DOHH2 (cell line): ENCODE measurements at regions not wholly inside any gene's neighbourhood (a gene's known extent, or its start where the extent isn't known, plus 50 kb on each side); places are given as distances from the start of the nearest gene placed in this dataset.

Source experiments
- H3F3A ChIP-seq: fragments of 200-600 bp; sonication (generic), shearing (Covaris generic); 2 replicates; pipeline ENCODE4 v1.6.0; 2016; ENCODE audit warnings: antibody characterized with exemption, mild to moderate bottlenecking; ENCODE audit not compliant: control insufficient read depth, insufficient read depth
- H3K27ac ChIP-seq: fragments of 200-600 bp; sonication (generic); 2 replicates; pipeline ENCODE4 v1.5.1; 2014; ENCODE audit warnings: low read depth, mild to moderate bottlenecking, low read length, moderate library complexity
- H3K27me3 ChIP-seq: fragments of 200-600 bp; sonication (generic); 2 replicates; pipeline ENCODE4 v1.6.1; 2014; ENCODE audit warnings: mild to moderate bottlenecking, low read length, mixed read lengths; ENCODE audit not compliant: control insufficient read depth
- H3K36me3 ChIP-seq: fragments of 200-600 bp; sonication (generic); 2 replicates; pipeline ENCODE4 v1.6.1; 2014; ENCODE audit warnings: mild to moderate bottlenecking, low read length, moderate library complexity, mixed read lengths; ENCODE audit not compliant: control insufficient read depth
- H3K4me1 ChIP-seq: fragments of 200-600 bp; sonication (generic); 2 replicates; pipeline ENCODE4 v1.6.1; 2014; ENCODE audit warnings: mild to moderate bottlenecking, low read length, mixed read lengths; ENCODE audit not compliant: control insufficient read depth
- H3K4me2 ChIP-seq: fragments of 200-600 bp; sonication (generic); 2 replicates; pipeline ENCODE4 v1.6.0; 2014; ENCODE audit warnings: mild to moderate bottlenecking, low read length, moderate library complexity
- H3K4me3 ChIP-seq: fragments of 200-600 bp; sonication (generic); 2 replicates; pipeline ENCODE4 v1.5.1; 2014; ENCODE audit warnings: mild to moderate bottlenecking, low read length, mixed read lengths
- H3K79me2 ChIP-seq: fragments of 200-600 bp; sonication (generic); 2 replicates; pipeline ENCODE4 v1.6.1; 2014; ENCODE audit warnings: mild to moderate bottlenecking, low read length, mixed read lengths; ENCODE audit not compliant: control insufficient read depth
- H3K9me2 ChIP-seq: fragments of 200-600 bp; sonication (generic); replicated peaks from 2 replicates; pipeline ENCODE4 v1.6.1; 2014; ENCODE audit warnings: mild to moderate bottlenecking, low read length, mixed read lengths; ENCODE audit not compliant: control insufficient read depth
- H3K9me3 ChIP-seq: fragments of 200-600 bp; sonication (generic); 2 replicates; pipeline ENCODE4 v1.6.1; 2014; ENCODE audit warnings: antibody characterized with exemption, low read length, mixed read lengths; ENCODE audit not compliant: control insufficient read depth, insufficient read depth
- H4K20me1 ChIP-seq: fragments of 200-600 bp; sonication (generic); 2 replicates; pipeline ENCODE4 v1.6.0; 2014; ENCODE audit warnings: low read depth, mild to moderate bottlenecking, antibody characterized with exemption, low read length, moderate library complexity; ENCODE audit not compliant: control insufficient read depth, insufficient read depth
- CTCF ChIP-seq: fragments of 200-600 bp; sonication (generic); IDR thresholded peaks from one replicate; pipeline ENCODE4 v1.5.1; 2014; ENCODE audit warnings: antibody characterized with exemption, mild to moderate bottlenecking, low read depth, low read length; ENCODE audit not compliant: poor library complexity, severe bottlenecking
- EZH2phosphoT487 ChIP-seq: fragments of 200-600 bp; sonication (generic); IDR thresholded peaks from 2 replicates; pipeline ENCODE4 v1.6.1; 2017; ENCODE audit warnings: borderline replicate concordance, mild to moderate bottlenecking, antibody characterized with exemption, low read length, moderate library complexity, mixed read lengths

GRCh38 chr13:44125943-44126469, 246.3 kb downstream of the LACC1 start:
- no peaks in the 10 kb centered on the region for H3K9me3 ChIP-seq
- H3F3A ChIP-seq = no peaks in the 10 kb centered on the region
- H3K27me3 ChIP-seq = no peaks in the 10 kb centered on the region
- no peaks in the 10 kb centered on the region for H3K36me3 ChIP-seq
- TF ChIP-seq EZH2phosphoT487 (no peak), CTCF (no peak)
- H3K79me2 ChIP-seq = no peaks in the 10 kb centered on the region
- H3K9me2 ChIP-seq = no peaks in the 10 kb centered on the region
- no peaks in the 10 kb centered on the region for H3K4me1 ChIP-seq
- no peak overlapping the region for H3K4me3 ChIP-seq
- H3K27ac ChIP-seq = no peak overlapping the region
- no peak overlapping the region for H3K4me2 ChIP-seq
- H4K20me1 ChIP-seq = no peaks in the 10 kb centered on the region

- H3K79me2 ChIP-seq = no peaks in the 10 kb centered on the region
Observed at GRCh38 chr13:44128552-44129001, 245.0 kb upstream of the SERP2 start.

GRCh38 chr13:44129418-44129817, 244.2 kb upstream of the SERP2 start:
- Histone ChIP-seq H3K27ac (no peak overlapping the region), H3K4me2 (no peak overlapping the region), H3F3A (no peaks in the 10 kb centered on the region), H4K20me1 (no peaks in the 10 kb centered on the region), H3K36me3 (no peaks in the 10 kb centered on the region), H3K4me1 (no peaks in the 10 kb centered on the region), H3K27me3 (no peaks in the 10 kb centered on the region), H3K79me2 (no peaks in the 10 kb centered on the region), H3K4me3 (no peak overlapping the region), H3K9me3 (no peaks in the 10 kb centered on the region), H3K9me2 (no peaks in the 10 kb centered on the region)
- no peak for TF ChIP-seq EZH2phosphoT487
- no peak for TF ChIP-seq CTCF

More at GRCh38 chr13:44128552-44129001, 245.0 kb upstream of the SERP2 start:
- H3K4me3 ChIP-seq = no peak overlapping the region
- H3K27me3 ChIP-seq = no peaks in the 10 kb centered on the region
- no peak overlapping the region for H3K27ac ChIP-seq
- no peak overlapping the region for H3K4me2 ChIP-seq
- H3K4me1 ChIP-seq = no peaks in the 10 kb centered on the region
- H3K9me3 ChIP-seq = no peaks in the 10 kb centered on the region
- H3K9me2 ChIP-seq = no peaks in the 10 kb centered on the region
- H3F3A ChIP-seq = no peaks in the 10 kb centered on the region
- H4K20me1 ChIP-seq = no peaks in the 10 kb centered on the region
- no peaks in the 10 kb centered on the region for H3K36me3 ChIP-seq
- TF ChIP-seq EZH2phosphoT487 (no peak), CTCF (no peak)
